SK-N-SH (cell line): ENCODE measurements at regions not wholly inside any gene's neighbourhood (a gene's known extent, or its start where the extent isn't known, plus 50 kb on each side); places are given as distances from the start of the nearest gene placed in this dataset.

Source experiments
- CTCF ChIA-PET: fragments of 300-600, 350-600 bp; formaldehyde crosslinking; extraction: SDS; loops from one replicate; lab custom pipeline; 2021; lab: Yijun Ruan, JAX
- POLR2A ChIA-PET: fragments of 350-600 bp; sonication (Branson Sonifier 250); formaldehyde crosslinking; extraction: SDS; loops from one replicate; lab custom pipeline; 2020; ENCODE audit warnings: antibody characterized with exemption, inconsistent platforms; lab: Yijun Ruan, JAX
- DNase-seq: peaks from one replicate; pipeline ENCODE4 v3.0.0; 2012
- H2AFZ ChIP-seq: fragments of 200-600 bp; sonication (generic); 2 replicates; pipeline ENCODE4 v1.8.1; 2016; ENCODE audit warnings: antibody characterized with exemption, mild to moderate bottlenecking, low read depth
- H3F3A ChIP-seq: fragments of 200-600 bp; sonication (generic); replicated peaks from 2 replicates; pipeline ENCODE3; 2016; ENCODE audit warnings: antibody characterized with exemption, mild to moderate bottlenecking; ENCODE audit not compliant: insufficient read depth
- H3K27ac ChIP-seq, 2 experiments: fragments of 200-500 bp in 1 of 2; fragments of 200-600 bp in 1 of 2; sonication (Bioruptor generic) in 1 of 2; sonication (generic), shearing (Covaris generic) in 1 of 2; 2 replicates each; pipeline versions ENCODE4 v1.5.1 to v1.6.1; 2014 to 2016; ENCODE audit warnings: low read depth in 2 of 2, inconsistent platforms in 1 of 2, low read length in 1 of 2, mild to moderate bottlenecking in 1 of 2, mixed read lengths in 1 of 2
- H3K27me3 ChIP-seq: fragments of 200-600 bp; sonication (generic), shearing (Covaris generic); 2 replicates; pipeline ENCODE4 v1.6.1; 2016; ENCODE audit warnings: mixed run types; ENCODE audit not compliant: insufficient read depth
- H3K36me3 ChIP-seq, 2 experiments: fragments of 200-500 bp in 1 of 2; fragments of 200-600 bp in 1 of 2; sonication (Bioruptor generic) in 1 of 2; sonication (generic) in 1 of 2; replicated peaks in 1 of 2; 2 replicates each; pipeline versions ENCODE3 to v1.5.1; 2014 to 2016; ENCODE audit warnings: low read length in 1 of 2, mild to moderate bottlenecking in 1 of 2; ENCODE audit not compliant: insufficient read depth in 2 of 2, control insufficient read depth in 1 of 2
- H3K4me1 ChIP-seq, 2 experiments: fragments of 200-500 bp in 1 of 2; fragments of 200-600 bp in 1 of 2; sonication (Bioruptor generic) in 1 of 2; sonication (generic), shearing (Covaris generic) in 1 of 2; 2 replicates each; pipeline versions ENCODE4 v1.5.1 to v1.6.1; 2014 to 2016; ENCODE audit warnings: low read depth in 1 of 2, low read length in 1 of 2, mixed run types in 1 of 2; ENCODE audit not compliant: insufficient read depth in 2 of 2, control insufficient read depth in 1 of 2
- H3K4me2 ChIP-seq: fragments of 200-600 bp; sonication (generic), shearing (Covaris generic); 2 replicates; pipeline ENCODE4 v1.6.1; 2017; ENCODE audit warnings: mixed run types
- H3K4me3 ChIP-seq, 2 experiments: fragments of 200-500 bp in 1 of 2; fragments of 200-600 bp in 1 of 2; sonication (Bioruptor generic) in 1 of 2; sonication (generic), shearing (Covaris generic) in 1 of 2; 2 replicates each; pipeline versions ENCODE4 v1.5.1 to v1.8.1; 2014 to 2016; ENCODE audit warnings: low read depth in 2 of 2, inconsistent platforms in 1 of 2, low read length in 1 of 2, mild to moderate bottlenecking in 1 of 2, mixed read lengths in 1 of 2, moderate library complexity in 1 of 2
- H3K79me2 ChIP-seq: fragments of 200-600 bp; sonication (generic); 2 replicates; pipeline ENCODE4 v1.8.1; 2017; ENCODE audit warnings: mild to moderate bottlenecking; ENCODE audit not compliant: insufficient read depth
- H3K9ac ChIP-seq: fragments of 200-600 bp; sonication (generic); 2 replicates; pipeline ENCODE4 v1.6.1; 2017; ENCODE audit warnings: mixed run types
- H3K9me2 ChIP-seq: fragments of 200-600 bp; sonication (generic); 2 replicates; pipeline ENCODE4 v1.6.1; 2017; ENCODE audit warnings: mixed run types
- H3K9me3 ChIP-seq: fragments of 200-600 bp; sonication (generic); 2 replicates; pipeline ENCODE4 v1.6.1; 2017; ENCODE audit warnings: mixed run types, mild to moderate bottlenecking, moderate library complexity
- H4K20me1 ChIP-seq: fragments of 200-600 bp; sonication (generic); 2 replicates; pipeline ENCODE4 v1.6.1; 2017; ENCODE audit warnings: mild to moderate bottlenecking, mixed run types; ENCODE audit not compliant: insufficient read depth
- EZH2phosphoT487 ChIP-seq: fragments of 200-600 bp; sonication (generic); IDR thresholded peaks from 2 replicates; pipeline ENCODE4 v1.6.1; 2017; ENCODE audit warnings: low read depth, mixed run types, mild to moderate bottlenecking, antibody characterized with exemption, moderate library complexity, borderline replicate concordance
- FOXM1 ChIP-seq: IDR thresholded peaks from 2 replicates; pipeline ENCODE4 v1.4.0; 2012; ENCODE audit warnings: low read depth, mild to moderate bottlenecking
- GABPA ChIP-seq: IDR thresholded peaks from 2 replicates; pipeline ENCODE4 v1.4.0; 2012; ENCODE audit warnings: low read depth, mild to moderate bottlenecking
- IRF3 ChIP-seq: fragments of 150-350 bp; IDR thresholded peaks from 2 replicates; pipeline ENCODE4 v1.6.1; 2016; ENCODE audit warnings: mild to moderate bottlenecking, low read depth, low read length
- MEF2A ChIP-seq: IDR thresholded peaks from 2 replicates; pipeline ENCODE4 v1.4.0; 2012; ENCODE audit warnings: low read depth, borderline replicate concordance
- MXI1 ChIP-seq: IDR thresholded peaks from 2 replicates; pipeline ENCODE4 v1.6.1; 2012; ENCODE audit warnings: mild to moderate bottlenecking, low read depth, low read length, improper control_type of control experiment
- RCOR1 ChIP-seq: fragments of 150-350 bp; IDR thresholded peaks from 2 replicates; pipeline ENCODE4 v1.6.1; 2017; ENCODE audit warnings: antibody characterized with exemption, low read length
- TAF1 ChIP-seq: IDR thresholded peaks from 2 replicates; pipeline ENCODE4 v1.6.1; 2012; ENCODE audit warnings: low read depth, mild to moderate bottlenecking, low read length, moderate library complexity, borderline replicate concordance
- TCF12 ChIP-seq: IDR thresholded peaks from 2 replicates; pipeline ENCODE4 v1.4.0; 2012
- TEAD4 ChIP-seq: IDR thresholded peaks from 2 replicates; pipeline ENCODE4 v1.4.0; 2012; ENCODE audit warnings: mild to moderate bottlenecking, borderline replicate concordance; ENCODE audit not compliant: insufficient read depth
- WGBS: methylation state at CpG from one replicate; pipeline ENCODE4 v1.1.6; 2017; ENCODE audit warnings: low lambda C conversion rate; 5-methylcytosine and 5-hydroxymethylcytosine counted together
- TF ChIP-seq, protein P1 (sequence below): IDR thresholded peaks from 2 replicates; pipeline ENCODE4 v1.4.0; 2012; ENCODE audit warnings: low read depth, borderline replicate concordance
- TF ChIP-seq, protein P2 (sequence below): IDR thresholded peaks from 2 replicates; pipeline ENCODE4; 2012
- TF ChIP-seq, protein P3 (sequence below): IDR thresholded peaks from 2 replicates; pipeline ENCODE4 v1.6.1; 2012; ENCODE audit warnings: mild to moderate bottlenecking, low read depth, low read length, moderate library complexity
- TF ChIP-seq, protein P4 (sequence below): fragments of 150-350 bp; IDR thresholded peaks from 2 replicates; pipeline ENCODE4 v1.6.1; 2017; ENCODE audit warnings: antibody characterized with exemption, low read length, low read depth, borderline replicate concordance

- ChIA-PET POLR2A (no interaction called here), CTCF (no interaction called here)
- Histone ChIP-seq H3K27me3 (no peaks in the 10 kb centered on the region), H3K9me2 (no peaks in the 10 kb centered on the region), H3K4me1 (no peaks in the 10 kb centered on the region)
- TF ChIP-seq TAF1: no peak
- TF ChIP-seq, protein P1, sequence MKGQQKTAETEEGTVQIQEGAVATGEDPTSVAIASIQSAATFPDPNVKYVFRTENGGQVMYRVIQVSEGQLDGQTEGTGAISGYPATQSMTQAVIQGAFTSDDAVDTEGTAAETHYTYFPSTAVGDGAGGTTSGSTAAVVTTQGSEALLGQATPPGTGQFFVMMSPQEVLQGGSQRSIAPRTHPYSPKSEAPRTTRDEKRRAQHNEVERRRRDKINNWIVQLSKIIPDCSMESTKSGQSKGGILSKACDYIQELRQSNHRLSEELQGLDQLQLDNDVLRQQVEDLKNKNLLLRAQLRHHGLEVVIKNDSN: no peak
- TF ChIP-seq, protein P2, sequence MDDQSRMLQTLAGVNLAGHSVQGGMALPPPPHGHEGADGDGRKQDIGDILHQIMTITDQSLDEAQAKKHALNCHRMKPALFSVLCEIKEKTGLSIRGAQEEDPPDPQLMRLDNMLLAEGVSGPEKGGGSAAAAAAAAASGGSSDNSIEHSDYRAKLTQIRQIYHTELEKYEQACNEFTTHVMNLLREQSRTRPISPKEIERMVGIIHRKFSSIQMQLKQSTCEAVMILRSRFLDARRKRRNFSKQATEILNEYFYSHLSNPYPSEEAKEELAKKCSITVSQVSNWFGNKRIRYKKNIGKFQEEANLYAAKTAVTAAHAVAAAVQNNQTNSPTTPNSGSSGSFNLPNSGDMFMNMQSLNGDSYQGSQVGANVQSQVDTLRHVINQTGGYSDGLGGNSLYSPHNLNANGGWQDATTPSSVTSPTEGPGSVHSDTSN: no peak
- no peak for TF ChIP-seq FOXM1
- no peak for TF ChIP-seq IRF3
- TF ChIP-seq, protein P3, sequence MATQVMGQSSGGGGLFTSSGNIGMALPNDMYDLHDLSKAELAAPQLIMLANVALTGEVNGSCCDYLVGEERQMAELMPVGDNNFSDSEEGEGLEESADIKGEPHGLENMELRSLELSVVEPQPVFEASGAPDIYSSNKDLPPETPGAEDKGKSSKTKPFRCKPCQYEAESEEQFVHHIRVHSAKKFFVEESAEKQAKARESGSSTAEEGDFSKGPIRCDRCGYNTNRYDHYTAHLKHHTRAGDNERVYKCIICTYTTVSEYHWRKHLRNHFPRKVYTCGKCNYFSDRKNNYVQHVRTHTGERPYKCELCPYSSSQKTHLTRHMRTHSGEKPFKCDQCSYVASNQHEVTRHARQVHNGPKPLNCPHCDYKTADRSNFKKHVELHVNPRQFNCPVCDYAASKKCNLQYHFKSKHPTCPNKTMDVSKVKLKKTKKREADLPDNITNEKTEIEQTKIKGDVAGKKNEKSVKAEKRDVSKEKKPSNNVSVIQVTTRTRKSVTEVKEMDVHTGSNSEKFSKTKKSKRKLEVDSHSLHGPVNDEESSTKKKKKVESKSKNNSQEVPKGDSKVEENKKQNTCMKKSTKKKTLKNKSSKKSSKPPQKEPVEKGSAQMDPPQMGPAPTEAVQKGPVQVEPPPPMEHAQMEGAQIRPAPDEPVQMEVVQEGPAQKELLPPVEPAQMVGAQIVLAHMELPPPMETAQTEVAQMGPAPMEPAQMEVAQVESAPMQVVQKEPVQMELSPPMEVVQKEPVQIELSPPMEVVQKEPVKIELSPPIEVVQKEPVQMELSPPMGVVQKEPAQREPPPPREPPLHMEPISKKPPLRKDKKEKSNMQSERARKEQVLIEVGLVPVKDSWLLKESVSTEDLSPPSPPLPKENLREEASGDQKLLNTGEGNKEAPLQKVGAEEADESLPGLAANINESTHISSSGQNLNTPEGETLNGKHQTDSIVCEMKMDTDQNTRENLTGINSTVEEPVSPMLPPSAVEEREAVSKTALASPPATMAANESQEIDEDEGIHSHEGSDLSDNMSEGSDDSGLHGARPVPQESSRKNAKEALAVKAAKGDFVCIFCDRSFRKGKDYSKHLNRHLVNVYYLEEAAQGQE: no peak
- TF ChIP-seq MEF2A: no peak
- TF ChIP-seq TCF12: no peak
- TF ChIP-seq MXI1: no peak
- TF ChIP-seq RCOR1: no peak
- TF ChIP-seq EZH2phosphoT487: no peak
- TF ChIP-seq, protein P4, sequence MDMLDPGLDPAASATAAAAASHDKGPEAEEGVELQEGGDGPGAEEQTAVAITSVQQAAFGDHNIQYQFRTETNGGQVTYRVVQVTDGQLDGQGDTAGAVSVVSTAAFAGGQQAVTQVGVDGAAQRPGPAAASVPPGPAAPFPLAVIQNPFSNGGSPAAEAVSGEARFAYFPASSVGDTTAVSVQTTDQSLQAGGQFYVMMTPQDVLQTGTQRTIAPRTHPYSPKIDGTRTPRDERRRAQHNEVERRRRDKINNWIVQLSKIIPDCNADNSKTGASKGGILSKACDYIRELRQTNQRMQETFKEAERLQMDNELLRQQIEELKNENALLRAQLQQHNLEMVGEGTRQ: no peak
- no peak for TF ChIP-seq GABPA
- no peak for TF ChIP-seq TEAD4
- TF ChIP-seq, all 33 proteins: peak for 0
- Histone ChIP-seq H3K27ac (no peak overlapping the region), H3F3A (no peaks in the 10 kb centered on the region), H3K4me2 (no peak overlapping the region), H4K20me1 (no peaks in the 10 kb centered on the region), H3K4me3 (no peak overlapping the region), H3K36me3 (no peaks in the 10 kb centered on the region), H3K9me3 (no peaks in the 10 kb centered on the region), H3K9ac (no peak overlapping the region), H2AFZ (no peak overlapping the region), H3K79me2 (no peaks in the 10 kb centered on the region)
- 54% methylated on average over 5 of the region's 5 CpGs for WGBS
- DNase-seq: no peak
Observed at GRCh38 chr7:108848486-108848885, 278.8 kb downstream of the DNAJB9 start.
